Liver (tissue), 7 donors: ENCODE measurements at regions not wholly inside any gene's neighbourhood (a gene's known extent, or its start where the extent isn't known, plus 50 kb on each side); places are given as distances from the start of the nearest gene placed in this dataset.

Source experiments
- DNase-seq: peaks from one replicate; pipeline ENCODE4 v3.0.0-alpha.2; 2017; ENCODE audit warnings: low spot score
- H3K27ac ChIP-seq, 2 donors: one replicate each; pipeline ENCODE4 v1.7.0; 2013; ENCODE audit warnings: inconsistent platforms in 2 of 2, low read length in 2 of 2, control low read depth in 1 of 2, low read depth in 1 of 2, mild to moderate bottlenecking in 1 of 2
- H3K27me3 ChIP-seq, 4 donors: one replicate each; pipeline versions ENCODE4 v1.6.1 to v1.7.0; 2013; ENCODE audit warnings: low read length in 3 of 4, inconsistent platforms in 1 of 4, mild to moderate bottlenecking in 1 of 4, moderate library complexity in 1 of 4; ENCODE audit not compliant: control insufficient read depth in 4 of 4, insufficient read depth in 4 of 4
- H3K36me3 ChIP-seq, 4 donors: one replicate each; pipeline versions ENCODE4 v1.6.1 to v1.7.0; 2013; ENCODE audit warnings: low read length in 3 of 4, mild to moderate bottlenecking in 3 of 4, low read depth in 1 of 4, moderate library complexity in 1 of 4; ENCODE audit not compliant: control insufficient read depth in 4 of 4, insufficient read depth in 3 of 4
- H3K4me1 ChIP-seq, 4 donors: one replicate each; pipeline versions ENCODE4 v1.6.1 to v1.7.0; 2013; ENCODE audit warnings: low read length in 3 of 4, mild to moderate bottlenecking in 3 of 4, moderate library complexity in 1 of 4; ENCODE audit not compliant: control insufficient read depth in 4 of 4, insufficient read depth in 4 of 4
- H3K4me3 ChIP-seq, 3 donors: one replicate each; pipeline versions ENCODE4 v1.6.1 to v1.7.0; 2013; ENCODE audit warnings: low read length in 3 of 3, control low read depth in 1 of 3, low read depth in 1 of 3, mild to moderate bottlenecking in 1 of 3
- H3K9ac ChIP-seq, 2 donors: one replicate each; pipeline ENCODE4 v1.7.0; 2013; ENCODE audit warnings: low read length in 2 of 2, mild to moderate bottlenecking in 2 of 2, moderate library complexity in 2 of 2, control low read depth in 1 of 2, low read depth in 1 of 2
- H3K9me3 ChIP-seq, 4 donors: one replicate each; pipeline versions ENCODE4 v1.6.1 to v1.7.0; 2013; ENCODE audit warnings: low read length in 3 of 4; ENCODE audit not compliant: control insufficient read depth in 4 of 4
- ATF3 ChIP-seq: IDR thresholded peaks from 2 replicates; pipeline ENCODE4 v1.6.1; 2016; ENCODE audit warnings: antibody characterized with exemption
- EGR1 ChIP-seq, 2 donors: IDR thresholded peaks; 2 replicates each; pipeline ENCODE4 v1.6.1; 2016 to 2018; ENCODE audit warnings: antibody characterized with exemption in 2 of 2, low read depth in 2 of 2
- FOXA2 ChIP-seq: IDR thresholded peaks from 2 replicates; pipeline ENCODE4 v1.6.1; 2016; ENCODE audit warnings: antibody characterized with exemption
- HNF4G ChIP-seq: IDR thresholded peaks from 2 replicates; pipeline ENCODE4 v1.6.1; 2016; ENCODE audit warnings: antibody characterized with exemption
- NR2F2 ChIP-seq: IDR thresholded peaks from 2 replicates; pipeline ENCODE4 v1.6.1; 2016; ENCODE audit warnings: antibody characterized with exemption
- RAD21 ChIP-seq, 2 donors: IDR thresholded peaks; 2 replicates each; pipeline ENCODE4 v1.6.1; 2016; ENCODE audit warnings: antibody characterized with exemption in 2 of 2, mild to moderate bottlenecking in 2 of 2
- REST ChIP-seq: IDR thresholded peaks from 2 replicates; pipeline ENCODE4 v1.6.1; 2016; ENCODE audit warnings: antibody characterized with exemption, mild to moderate bottlenecking
- RXRA ChIP-seq, 2 donors: IDR thresholded peaks; 2 replicates each; pipeline ENCODE4 v1.6.1; 2017 to 2018; ENCODE audit warnings: antibody characterized with exemption in 2 of 2, mild to moderate bottlenecking in 1 of 2
- ZBTB33 ChIP-seq: IDR thresholded peaks from 2 replicates; pipeline ENCODE4 v1.6.1; 2016; ENCODE audit warnings: antibody characterized with exemption
- WGBS: extraction: QIAGEN DNeasy Blood & Tissue Kit; methylation state at CpG from one replicate; pipeline ENCODE4 v1.1.7; 2013; 5-methylcytosine and 5-hydroxymethylcytosine counted together
- donor health status: healthy.
- donor health status: healthy.
- donor health status: healthy.
- donor health status: healthy.

- WGBS, result 73% methylated on average over 7 of the region's 7 CpGs
- H3K36me3 ChIP-seq, result no peaks in the 10 kb centered on the region
- no peak for TF ChIP-seq RAD21 (IDR thresholded peaks at IDR 0.05)
These were observed 259.4 kb upstream of the POGK start for GRCh38 chr1:166579557-166580501.

GRCh38 chr1:166588741-166589140 is 250.5 kb upstream of the POGK start:
- H3K36me3 ChIP-seq, result no peaks in the 10 kb centered on the region
- TF ChIP-seq EGR1 (IDR thresholded peaks at IDR 0.05; ENCODE audit: low read depth in 2 of 2), result no peak
- TF ChIP-seq HNF4G, result no peak
- TF ChIP-seq RAD21 (IDR thresholded peaks at IDR 0.05), result no peak
- TF ChIP-seq REST, result no peak
- no peak for TF ChIP-seq ZBTB33
- TF ChIP-seq ATF3, result no peak
- no peak for TF ChIP-seq RXRA (IDR thresholded peaks at IDR 0.05)
- no peak for TF ChIP-seq FOXA2
- no peak for TF ChIP-seq NR2F2
- no peak for DNase-seq
- peaks cover 0 to 4% (median 0%) of the 10 kb centered on the region in 4 donors for H3K27me3 ChIP-seq
- no peak overlapping the region for H3K9ac ChIP-seq
- H3K27ac ChIP-seq, result no peak overlapping the region
- H3K9me3 ChIP-seq, result no peaks in the 10 kb centered on the region
- 82% methylated on average over 6 of the region's 6 CpGs for WGBS
- no peak overlapping the region for H3K4me3 ChIP-seq
- no peaks in the 10 kb centered on the region for H3K4me1 ChIP-seq

More at GRCh38 chr1:166579557-166580501, 259.4 kb upstream of the POGK start:
- Histone ChIP-seq H3K27ac (no peak overlapping the region), H3K27me3 (peaks cover 0 to 3% (median 0%) of the 10 kb centered on the region in 4 donors), H3K4me3 (no peak overlapping the region), H3K9me3 (peaks cover 0 to 3% (median 0%) of the 10 kb centered on the region in 4 donors), H3K4me1 (no peaks in the 10 kb centered on the region), H3K9ac (no peak overlapping the region)
- DNase-seq, result no peak

- no peaks in the 10 kb centered on the region for H3K4me1 ChIP-seq
- no peak for DNase-seq
- peaks cover 0 to 4% (median 0%) of the 10 kb centered on the region in 4 donors for H3K27me3 ChIP-seq
- WGBS, result 96% methylated on average over 2 of the region's 2 CpGs
- TF ChIP-seq EGR1 (IDR thresholded peaks at IDR 0.05; ENCODE audit: low read depth in 2 of 2), result no peak
- no peaks in the 10 kb centered on the region for H3K9me3 ChIP-seq
- H3K4me3 ChIP-seq, result no peak overlapping the region
- no peak overlapping the region for H3K9ac ChIP-seq
- no peak overlapping the region for H3K27ac ChIP-seq
- no peaks in the 10 kb centered on the region for H3K36me3 ChIP-seq
These were observed 249.1 kb upstream of the POGK start for GRCh38 chr1:166590161-166590560.
